OCI-LY7 (cell line): ENCODE measurements at regions not wholly inside any gene's neighbourhood (a gene's known extent, or its start where the extent isn't known, plus 50 kb on each side); places are given as distances from the start of the nearest gene placed in this dataset.

Experiments
- BruUV-seq: library from RNA; stranded (reverse); fragments of 400-500 nt; replicated peaks from 2 replicates; lab custom pipeline; 2021; lab: Mats Ljungman, UMichigan
- CTCF ChIA-PET: fragments of 300-600 bp; sonication (Branson Sonifier 250); formaldehyde crosslinking; loops from one replicate; lab custom pipeline; 2022; ENCODE audit warnings: antibody characterized with exemption; ENCODE audit not compliant: unreplicated experiment; lab: Charles Lee
- POLR2A ChIA-PET: fragments of 300-600 bp; sonication (Branson Sonifier 250); formaldehyde crosslinking; loops from one replicate; lab custom pipeline; 2022; ENCODE audit warnings: antibody characterized with exemption; lab: Charles Lee
- DNase-seq: peaks from one replicate; pipeline ENCODE4 v3.0.0-alpha.2; 2015; ENCODE audit warnings: low spot score
- H2AFZ ChIP-seq: fragments of 200-600 bp; sonication (generic), shearing (Covaris generic); 2 replicates; pipeline ENCODE4 v1.6.1; 2014; ENCODE audit warnings: mild to moderate bottlenecking, antibody characterized with exemption, low read length, moderate library complexity
- H3K27ac ChIP-seq: fragments of 200-600 bp; sonication (generic); 2 replicates; pipeline ENCODE4 v1.5.1; 2014; ENCODE audit warnings: mixed run types, low read depth, mild to moderate bottlenecking, moderate library complexity, low read length, inconsistent platforms; ENCODE audit not compliant: poor library complexity, severe bottlenecking
- H3K36me3 ChIP-seq: fragments of 200-600 bp; sonication (generic); 2 replicates; pipeline ENCODE4 v1.6.1; 2014; ENCODE audit warnings: mild to moderate bottlenecking, antibody characterized with exemption, low read length, moderate library complexity, mixed read lengths; ENCODE audit not compliant: insufficient read depth
- H3K4me1 ChIP-seq: fragments of 200-600 bp; sonication (generic); 2 replicates; pipeline ENCODE4 v1.5.1; 2014; ENCODE audit warnings: mild to moderate bottlenecking, low read length; ENCODE audit not compliant: insufficient read depth, poor library complexity, severe bottlenecking
- H3K4me2 ChIP-seq: fragments of 200-600 bp; sonication (generic); 2 replicates; pipeline ENCODE4 v1.6.1; 2014; ENCODE audit warnings: mild to moderate bottlenecking, low read length
- H3K4me3 ChIP-seq: fragments of 200-600 bp; sonication (generic); 2 replicates; pipeline ENCODE4 v1.5.1; 2014; ENCODE audit warnings: mild to moderate bottlenecking, low read depth, low read length; ENCODE audit not compliant: poor library complexity, severe bottlenecking
- H3K79me2 ChIP-seq: fragments of 200-600 bp; sonication (generic); 2 replicates; pipeline ENCODE4 v1.6.1; 2016; ENCODE audit warnings: low read depth, mild to moderate bottlenecking, low read length, moderate library complexity, mixed read lengths; ENCODE audit not compliant: insufficient read depth
- H3K9me2 ChIP-seq: fragments of 200-600 bp; sonication (generic); 2 replicates; pipeline ENCODE4 v1.6.1; 2016; ENCODE audit warnings: mild to moderate bottlenecking, low read length, mixed read lengths; ENCODE audit not compliant: insufficient read depth
- H3K9me3 ChIP-seq: fragments of 200-600 bp; sonication (generic); 2 replicates; pipeline ENCODE4 v1.6.1; 2014; ENCODE audit warnings: mild to moderate bottlenecking, mixed run types, low read length, mixed read lengths
- H4K20me1 ChIP-seq: fragments of 200-600 bp; sonication (generic); 2 replicates; pipeline ENCODE4 v1.6.1; 2014; ENCODE audit warnings: mild to moderate bottlenecking, antibody characterized with exemption, low read length, moderate library complexity, mixed read lengths; ENCODE audit not compliant: insufficient read depth
- CTCF ChIP-seq: fragments of 200-600 bp; sonication (generic); conservative IDR thresholded peaks from 2 replicates; pipeline ENCODE4 v1.5.1; 2014; ENCODE audit warnings: mild to moderate bottlenecking, antibody characterized with exemption, low read length, moderate library complexity, mixed read lengths
- EZH2phosphoT487 ChIP-seq: fragments of 200-600 bp; sonication (generic); IDR thresholded peaks from 2 replicates; pipeline ENCODE4 v1.6.1; 2018; ENCODE audit warnings: low read depth, borderline replicate concordance, mild to moderate bottlenecking, mixed run types, antibody characterized with exemption, low read length, moderate library complexity, mixed read lengths
- intact Hi-C: fragments of 100-400 bp; cut with micrococcal nuclease; formaldehyde crosslinking; loops from one replicate; pipeline ENCODE4 v1.10.0; 2022; ENCODE audit not compliant: unreplicated experiment

- POLR2A ChIA-PET, result no interaction called here
- intact Hi-C loops, result no loop called here
- TF ChIP-seq CTCF (no peak), EZH2phosphoT487 (no peak)
- H3K27ac ChIP-seq, result no peak overlapping the region
- no peaks in the 10 kb centered on the region for H3K36me3 ChIP-seq
- H4K20me1 ChIP-seq, result no peaks in the 10 kb centered on the region
- BruUV-seq, result no TSS peak
- H3K9me2 ChIP-seq, result no peaks in the 10 kb centered on the region
- H3K79me2 ChIP-seq, result no peaks in the 10 kb centered on the region
- H2AFZ ChIP-seq, result no peak overlapping the region
- no peak overlapping the region for H3K4me2 ChIP-seq
- H3K4me1 ChIP-seq, result no peaks in the 10 kb centered on the region
- CTCF ChIA-PET, result no interaction called here
- no peaks in the 10 kb centered on the region for H3K9me3 ChIP-seq
- DNase-seq, result no peak
- no peak overlapping the region for H3K4me3 ChIP-seq
Observed at GRCh38 chr11:70772950-70773349, 374.6 kb downstream of the CTTN start.

GRCh38 chr11:70775386-70776075 lies 377.2 kb downstream of the CTTN start:
- DNase-seq, result no peak
- CTCF ChIA-PET, result no interaction called here
- Histone ChIP-seq H3K9me2 (no peaks in the 10 kb centered on the region), H3K9me3 (no peaks in the 10 kb centered on the region), H3K4me1 (no peaks in the 10 kb centered on the region), H4K20me1 (no peaks in the 10 kb centered on the region), H3K4me3 (no peak overlapping the region), H3K27ac (no peak overlapping the region), H3K79me2 (no peaks in the 10 kb centered on the region), H2AFZ (no peak overlapping the region), H3K4me2 (no peak overlapping the region), H3K36me3 (no peaks in the 10 kb centered on the region)
- POLR2A ChIA-PET, result interaction anchor here (0.7 kb wide), 1 partner anchor 464 kb away, joined by 3 read pairs; no protein-coding TSS in a partner anchor
- no TSS peak for BruUV-seq
- intact Hi-C loops, result no loop called here
- TF ChIP-seq CTCF, result no peak
- no peak for TF ChIP-seq EZH2phosphoT487

- Histone ChIP-seq H3K9me3 (no peaks in the 10 kb centered on the region), H3K4me1 (no peaks in the 10 kb centered on the region), H4K20me1 (no peaks in the 10 kb centered on the region), H2AFZ (no peak overlapping the region), H3K27ac (no peak overlapping the region), H3K79me2 (no peaks in the 10 kb centered on the region), H3K36me3 (no peaks in the 10 kb centered on the region), H3K4me3 (no peak overlapping the region), H3K4me2 (no peak overlapping the region), H3K9me2 (no peaks in the 10 kb centered on the region)
- TF ChIP-seq CTCF (no peak), EZH2phosphoT487 (no peak)
- DNase-seq, result no peak
- POLR2A ChIA-PET, result no interaction called here
- no TSS peak for BruUV-seq
- intact Hi-C loops, result no loop called here
- CTCF ChIA-PET, result no interaction called here
Observed at GRCh38 chr11:70776914-70777532, 378.7 kb downstream of the CTTN start.
